Posterior vena cava (tissue), 2 donors: ENCODE measurements at regions not wholly inside any gene's neighbourhood (a gene's known extent, or its start where the extent isn't known, plus 50 kb on each side); places are given as distances from the start of the nearest gene placed in this dataset.
"Not testable (repeated sequence)": the region's sequence is repeated elsewhere in the genome, so short reads cannot be mapped to it uniquely, and the experiment has no call there.

ENCODE experiments used
- DNase-seq: peaks from one replicate; pipeline ENCODE4 v3.0.0-alpha.2; 2020; ENCODE audit warnings: low spot score
- intact Hi-C, 2 donors: fragments of 100-400 bp; cut with DNase I; formaldehyde crosslinking; loops; one replicate each; pipeline versions ENCODE4 v1.14.1 to v1.14.2; 2022 to 2023
- donor health status: DM: yes; HTN: yes; CAD: no.
- donor health status: DM: yes; HTN: yes; CAD: no.

DNA sequence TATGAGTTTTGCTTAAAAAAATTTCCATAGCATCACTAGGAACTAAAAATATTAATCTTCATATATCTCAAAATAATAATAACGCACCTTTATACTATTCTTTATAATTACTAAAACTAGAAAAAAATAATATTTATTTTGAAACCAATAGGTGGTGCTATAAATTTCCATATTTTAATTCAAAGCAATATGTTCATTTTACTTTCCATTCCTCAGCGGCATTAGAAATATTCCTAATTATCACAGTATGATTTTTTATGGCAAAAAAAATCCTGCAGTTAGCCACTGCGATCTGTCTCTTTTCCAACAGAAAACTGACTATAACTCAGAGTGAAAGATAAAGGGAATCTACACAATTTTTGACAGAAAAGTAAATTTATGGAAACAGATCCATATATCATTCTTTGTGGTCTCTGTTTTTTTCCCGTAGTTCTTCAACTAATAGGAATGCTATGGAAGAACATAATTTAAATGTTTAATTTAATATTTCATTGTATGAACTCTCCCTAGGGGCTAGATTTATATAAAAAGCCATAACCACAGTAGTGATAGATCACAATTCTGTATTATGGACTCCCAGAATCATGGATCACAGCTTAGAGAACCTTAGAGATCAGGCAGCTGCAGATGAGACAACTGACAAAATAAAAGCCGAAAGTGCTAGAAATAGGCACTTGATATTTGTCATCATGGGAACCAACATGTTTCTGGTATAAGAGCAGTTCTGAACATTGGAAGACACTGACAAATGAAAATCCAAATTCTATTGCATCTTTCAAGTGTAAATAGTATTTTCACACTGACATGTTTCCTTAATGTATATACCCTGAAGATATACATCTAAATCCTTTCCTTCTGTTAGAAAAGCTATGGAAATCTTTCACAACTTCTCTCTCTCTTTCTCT lies 167.7 kb upstream of the MPDZ start:
- intact Hi-C loops: loop anchor here in 1 of 2 donors (10.0 kb wide), 1 partner anchor 758 kb away; no protein-coding TSS in a partner anchor
- no peak for DNase-seq

- DNase-seq: no peak
- intact Hi-C loops: loop anchor here in 1 of 2 donors (10.0 kb wide), 1 partner anchor 758 kb away; no protein-coding TSS in a partner anchor
These were observed 166.9 kb upstream of the MPDZ start for GRCh38 chr9:13446286-13446937.

GRCh38 chr9:13445103-13445500 lies 165.6 kb upstream of the MPDZ start:
- no peak for DNase-seq
- intact Hi-C loops: loop anchor here in 1 of 2 donors (10.0 kb wide), 1 partner anchor 760 kb away; no protein-coding TSS in a partner anchor

DNA sequence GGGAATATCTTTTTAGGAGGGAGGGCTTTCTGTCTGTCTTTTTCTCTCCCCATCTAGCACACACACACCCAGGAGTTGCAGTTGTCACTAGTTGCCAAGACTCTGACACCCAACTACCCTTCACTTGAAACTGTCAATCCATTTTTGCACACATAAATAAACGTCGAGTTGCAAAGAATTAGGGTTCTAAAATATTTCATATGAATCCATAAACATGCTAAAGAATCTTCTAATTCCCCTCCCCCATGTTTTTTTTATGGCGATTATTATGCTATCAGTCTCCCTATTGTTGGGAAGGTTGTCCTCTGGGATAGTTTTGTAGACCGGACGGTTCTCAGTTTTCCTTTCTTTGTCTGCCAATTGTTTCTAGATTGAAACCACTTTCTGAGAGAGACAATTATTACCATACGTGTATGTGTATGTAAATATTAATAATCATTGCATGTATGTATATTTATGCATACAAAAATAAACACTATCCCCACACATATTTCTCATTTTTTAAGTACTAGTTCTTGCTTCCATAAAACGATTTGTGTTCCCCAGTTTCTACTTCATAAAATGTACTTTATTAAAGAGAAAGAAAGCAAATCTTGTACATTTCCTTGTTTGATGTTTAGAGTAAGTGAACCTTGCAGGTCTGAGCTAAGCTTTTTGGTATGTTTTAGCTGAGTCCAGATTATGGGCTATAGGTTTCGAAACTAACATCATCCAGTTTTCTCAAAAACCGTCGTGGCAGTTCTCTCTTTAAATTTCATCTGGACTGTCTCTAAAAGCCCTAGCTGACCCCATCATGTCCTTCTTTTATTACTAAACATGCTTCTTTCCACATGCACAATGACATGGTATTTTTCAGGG lies 165.0 kb upstream of the MPDZ start:
- intact Hi-C loops: loop anchor here in 1 of 2 donors (10.0 kb wide), 1 partner anchor 760 kb away; no protein-coding TSS in a partner anchor
- DNase-seq: no peak

DNA sequence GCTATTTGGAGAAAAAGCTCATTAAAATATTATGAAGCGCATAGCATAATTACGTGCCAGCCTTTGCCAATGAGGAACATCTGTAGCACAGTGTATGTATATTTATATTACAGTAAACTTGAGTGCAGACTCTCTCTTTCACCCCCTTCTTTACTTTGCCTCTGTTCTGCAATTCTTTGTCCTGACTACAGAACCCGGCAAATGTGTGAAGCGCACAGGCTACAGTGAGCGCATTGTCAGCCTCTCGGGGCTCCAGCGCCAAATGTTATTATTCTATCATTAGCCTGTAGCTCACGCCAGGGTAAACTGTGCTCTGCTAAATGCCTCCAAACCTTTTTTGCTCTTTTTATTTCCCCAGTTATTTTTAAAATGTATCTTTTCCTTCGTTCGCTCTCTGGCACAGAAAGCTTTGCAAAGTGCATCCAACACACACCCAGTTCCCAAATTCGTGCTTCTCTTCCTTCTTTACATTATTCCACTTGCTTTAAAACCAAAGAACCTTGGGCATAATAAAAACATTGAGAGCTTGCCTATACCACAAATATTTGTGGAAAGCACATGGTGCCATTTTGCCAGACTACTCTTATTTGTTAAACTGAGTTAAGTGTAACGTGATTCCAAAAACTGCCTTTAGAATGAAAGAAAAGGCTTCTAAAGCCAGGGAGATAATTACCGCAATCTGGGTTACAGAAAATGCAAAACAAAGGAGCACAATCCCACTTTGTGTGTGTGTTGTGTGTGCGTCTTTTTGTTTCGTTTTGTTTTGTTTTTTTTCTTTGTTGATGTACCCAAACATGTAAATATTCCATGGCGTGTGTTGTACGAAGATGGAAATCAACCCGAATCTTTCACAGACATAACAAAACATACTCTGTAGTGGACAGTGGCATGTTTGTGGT lies 164.1 kb upstream of the MPDZ start:
- intact Hi-C loops: loop anchor here in 1 of 2 donors (10.0 kb wide), 1 partner anchor 761 kb away; no protein-coding TSS in a partner anchor
- no peak for DNase-seq

GRCh38 chr9:13439685-13440476 lies 160.4 kb upstream of the MPDZ start:
- intact Hi-C loops: loop anchor here in 1 of 2 donors (10.0 kb wide), 1 partner anchor 765 kb away; no protein-coding TSS in a partner anchor
- DNase-seq: no peak

- intact Hi-C loops: no loop called here
- no peak for DNase-seq
These were observed 158.4 kb upstream of the MPDZ start for GRCh38 chr9:13437866-13438265.

GRCh38 chr9:13436591-13436990 lies 157.1 kb upstream of the MPDZ start:
- no peak for DNase-seq
- intact Hi-C loops: no loop called here

- intact Hi-C loops, DNase-seq: not testable (repeated sequence)
These were observed 154.0 kb upstream of the MPDZ start for GRCh38 chr9:13433453-13433852.

DNA sequence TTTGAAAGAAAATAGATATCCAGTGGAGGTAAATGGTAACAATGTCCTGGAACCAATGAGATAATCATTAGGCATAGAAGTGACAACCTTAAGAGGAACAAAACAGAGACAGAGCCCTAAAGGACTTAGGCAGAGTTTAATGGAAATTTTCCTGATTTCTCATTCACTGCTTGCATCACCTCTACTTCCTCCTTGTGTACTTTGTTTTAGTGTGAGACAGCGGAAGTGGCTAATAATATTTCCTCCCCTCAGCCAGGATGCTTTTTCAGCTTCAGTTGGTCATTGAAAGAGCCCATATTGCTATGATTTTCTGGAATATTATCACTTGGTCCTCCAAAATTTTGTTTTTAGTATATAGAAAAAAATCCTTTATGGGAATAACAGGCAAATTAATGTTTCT lies 153.4 kb upstream of the MPDZ start:
- intact Hi-C loops: no loop called here
- DNase-seq: no peak

- no peak for DNase-seq
- intact Hi-C loops: no loop called here
These were observed 152.2 kb upstream of the MPDZ start for GRCh38 chr9:13431692-13432091.

DNA sequence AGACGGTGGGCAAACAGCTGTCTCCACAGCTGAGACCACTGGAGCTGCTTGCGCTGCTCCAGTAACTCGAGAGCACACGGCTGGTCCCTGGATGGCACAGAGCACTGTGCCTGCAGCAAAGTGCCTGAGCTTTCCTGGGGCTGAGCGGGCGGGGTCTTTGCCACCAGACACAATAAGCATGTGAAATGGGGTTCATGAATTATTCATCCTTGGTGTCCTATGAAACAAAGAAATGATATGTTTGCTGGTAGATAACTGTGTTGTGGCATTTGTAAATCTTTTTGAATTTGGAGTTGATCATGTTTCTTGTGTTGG lies 151.7 kb upstream of the MPDZ start:
- intact Hi-C loops: no loop called here
- DNase-seq: no peak

DNA sequence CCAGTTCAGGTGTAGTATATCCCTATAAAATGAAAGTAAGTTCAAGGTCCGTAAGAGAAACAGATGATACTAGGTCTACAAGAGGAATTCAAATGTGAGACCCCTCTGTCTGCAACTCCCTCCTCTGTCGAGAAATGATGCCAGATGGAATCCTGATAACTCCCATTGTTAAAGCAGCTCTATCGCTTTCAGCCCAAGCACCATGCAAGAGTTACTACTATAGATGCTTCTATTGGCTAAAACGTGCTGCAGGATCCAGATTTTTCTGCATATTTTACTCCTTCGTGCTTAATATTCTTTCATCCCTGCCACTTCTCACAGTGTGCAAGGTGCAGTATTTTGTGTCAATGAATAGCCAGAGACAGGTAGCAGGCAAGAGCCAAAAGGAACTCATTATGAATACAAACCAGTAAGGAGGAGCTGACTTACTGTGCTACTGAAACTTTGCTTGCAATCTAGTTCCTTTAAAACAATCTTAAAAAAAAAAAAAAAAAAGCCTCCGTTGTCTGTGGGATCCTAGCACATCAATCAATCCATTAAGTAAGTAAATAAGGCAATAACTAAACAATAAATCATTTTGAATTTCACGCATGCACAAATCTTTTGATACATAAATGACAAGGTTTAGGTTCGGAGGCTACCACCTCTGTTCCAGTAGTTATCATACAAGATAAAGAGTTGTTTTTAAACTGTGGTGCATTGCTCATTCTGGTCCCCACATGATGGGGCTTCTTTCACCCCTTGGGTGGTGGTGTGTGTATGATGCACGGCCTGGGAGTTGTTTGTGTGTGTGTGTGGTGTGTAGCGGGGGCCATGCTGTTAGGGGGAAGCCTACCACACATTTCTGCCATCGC lies 151.1 kb upstream of the MPDZ start:
- intact Hi-C loops: no loop called here
- DNase-seq: no peak

- DNase-seq: peak; percentile 30
These were observed 150.1 kb upstream of the MPDZ start for GRCh38 chr9:13429301-13430190.

GRCh38 chr9:13428766-13429165 lies 149.3 kb upstream of the MPDZ start:
- no peak for DNase-seq
- intact Hi-C loops: loop anchor here (5.0 to 10.0 kb wide), 3 partner anchors 924 to 996 kb away; no protein-coding TSS in a partner anchor

More at GRCh38 chr9:13429301-13430190, 150.1 kb upstream of the MPDZ start:
- intact Hi-C loops: loop anchor here (5.0 to 10.0 kb wide), 3 partner anchors 923 to 995 kb away; no protein-coding TSS in a partner anchor

DNA sequence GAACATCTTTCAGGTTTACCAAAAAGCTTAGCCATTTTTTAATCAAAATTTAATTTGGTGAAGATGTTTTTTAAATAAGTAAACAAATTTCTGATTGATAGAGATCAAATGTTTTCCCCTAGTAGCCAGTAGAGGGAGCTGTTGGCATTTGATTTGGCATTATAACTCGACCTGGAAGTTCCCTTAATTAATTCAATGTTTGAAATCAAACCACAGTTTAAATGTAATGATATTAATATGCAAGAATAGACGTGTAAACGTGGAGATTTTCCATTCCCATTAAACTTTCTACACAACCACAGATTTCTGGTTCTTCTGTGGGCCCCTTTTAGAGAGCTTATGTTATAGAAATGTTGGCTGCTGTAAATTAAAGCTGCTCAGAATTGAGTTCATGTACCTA lies 148.1 kb upstream of the MPDZ start:
- intact Hi-C loops: loop anchor here (5.0 to 10.0 kb wide), 3 partner anchors 925 to 997 kb away; no protein-coding TSS in a partner anchor
- no peak for DNase-seq
